Endothelial cell (in vitro differentiated cells): ENCODE measurements at regions not wholly inside any gene's neighbourhood (a gene's known extent, or its start where the extent isn't known, plus 50 kb on each side); places are given as distances from the start of the nearest gene placed in this dataset.

Experiments
- DNase-seq: peaks from one replicate; pipeline ENCODE4 v3.0.0; 2021; ENCODE audit warnings: low spot score
- H3K27ac Mint-ChIP-seq: one replicate; pipeline ENCODE4 v1.8.0; 2021; ENCODE audit warnings: mixed read lengths, inconsistent platforms; ENCODE audit not compliant: unreplicated experiment
- H3K27me3 Mint-ChIP-seq: one replicate; pipeline ENCODE4 v1.8.0; 2021; ENCODE audit warnings: mild to moderate bottlenecking, moderate library complexity, mixed read lengths, inconsistent platforms; ENCODE audit not compliant: unreplicated experiment
- H3K36me3 Mint-ChIP-seq: one replicate; pipeline ENCODE4 v1.8.0; 2021; ENCODE audit warnings: mild to moderate bottlenecking, low read depth, mixed read lengths, inconsistent platforms; ENCODE audit not compliant: unreplicated experiment
- H3K4me1 Mint-ChIP-seq: one replicate; pipeline ENCODE4 v1.8.0; 2021; ENCODE audit warnings: mild to moderate bottlenecking, mixed read lengths, inconsistent platforms; ENCODE audit not compliant: unreplicated experiment
- H3K4me3 Mint-ChIP-seq: one replicate; pipeline ENCODE4 v1.8.0; 2021; ENCODE audit warnings: mild to moderate bottlenecking, mixed read lengths, inconsistent platforms; ENCODE audit not compliant: unreplicated experiment
- H3K9me3 Mint-ChIP-seq: one replicate; pipeline ENCODE4 v1.8.0; 2021; ENCODE audit warnings: mixed read lengths, inconsistent platforms; ENCODE audit not compliant: unreplicated experiment
- TF ChIP-seq, protein P1 (sequence below): fragments of 200-600 bp; sonication (generic); IDR thresholded peaks from one replicate; pipeline ENCODE4 v1.5.0; 2021; ENCODE audit warnings: antibody characterized with exemption; ENCODE audit not compliant: unreplicated experiment

DNA sequence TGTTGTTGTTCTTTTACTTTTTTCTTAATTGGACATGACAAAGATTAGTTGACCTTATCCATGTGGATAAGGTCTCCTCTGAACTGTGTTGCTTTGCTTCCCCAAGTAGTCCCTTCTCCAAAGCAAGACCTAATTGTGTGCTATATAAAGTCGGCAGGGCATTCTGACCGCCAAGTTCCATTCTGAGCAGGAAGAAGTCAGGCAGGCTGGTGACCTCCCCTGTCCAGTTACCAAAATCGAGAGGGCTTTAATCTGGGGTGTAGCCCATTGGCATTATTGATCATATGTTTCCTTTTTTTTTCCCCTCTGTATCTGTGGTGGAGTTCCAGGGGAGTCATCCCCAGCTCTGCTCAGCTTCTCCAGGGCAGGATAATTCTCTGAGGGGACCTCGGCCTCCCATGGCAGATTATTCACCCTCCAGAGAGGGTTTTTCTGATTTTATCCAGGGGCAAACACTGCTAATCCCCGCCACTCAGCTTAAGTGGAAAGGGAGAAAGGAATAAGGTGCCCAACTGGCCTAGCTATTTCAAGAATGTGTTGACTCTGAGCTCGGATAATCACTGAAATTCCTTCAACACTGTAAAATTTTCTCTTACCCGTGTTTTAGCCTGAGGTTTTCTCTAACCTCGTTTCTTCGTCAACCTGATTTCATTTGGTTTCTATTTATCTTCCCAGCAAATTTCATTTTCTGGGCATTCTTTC, 71.8 kb upstream of the L3MBTL3 start:
- Mint-ChIP-seq H3K27ac (no peak overlapping the region), H3K36me3 (no peaks in the 10 kb centered on the region), H3K27me3 (peaks cover 1% of the 10 kb centered on the region), H3K9me3 (no peaks in the 10 kb centered on the region), H3K4me1 (no peaks in the 10 kb centered on the region), H3K4me3 (no peak overlapping the region)
- no peak for DNase-seq
- TF ChIP-seq, protein P1, sequence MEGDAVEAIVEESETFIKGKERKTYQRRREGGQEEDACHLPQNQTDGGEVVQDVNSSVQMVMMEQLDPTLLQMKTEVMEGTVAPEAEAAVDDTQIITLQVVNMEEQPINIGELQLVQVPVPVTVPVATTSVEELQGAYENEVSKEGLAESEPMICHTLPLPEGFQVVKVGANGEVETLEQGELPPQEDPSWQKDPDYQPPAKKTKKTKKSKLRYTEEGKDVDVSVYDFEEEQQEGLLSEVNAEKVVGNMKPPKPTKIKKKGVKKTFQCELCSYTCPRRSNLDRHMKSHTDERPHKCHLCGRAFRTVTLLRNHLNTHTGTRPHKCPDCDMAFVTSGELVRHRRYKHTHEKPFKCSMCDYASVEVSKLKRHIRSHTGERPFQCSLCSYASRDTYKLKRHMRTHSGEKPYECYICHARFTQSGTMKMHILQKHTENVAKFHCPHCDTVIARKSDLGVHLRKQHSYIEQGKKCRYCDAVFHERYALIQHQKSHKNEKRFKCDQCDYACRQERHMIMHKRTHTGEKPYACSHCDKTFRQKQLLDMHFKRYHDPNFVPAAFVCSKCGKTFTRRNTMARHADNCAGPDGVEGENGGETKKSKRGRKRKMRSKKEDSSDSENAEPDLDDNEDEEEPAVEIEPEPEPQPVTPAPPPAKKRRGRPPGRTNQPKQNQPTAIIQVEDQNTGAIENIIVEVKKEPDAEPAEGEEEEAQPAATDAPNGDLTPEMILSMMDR: no peak

DNA sequence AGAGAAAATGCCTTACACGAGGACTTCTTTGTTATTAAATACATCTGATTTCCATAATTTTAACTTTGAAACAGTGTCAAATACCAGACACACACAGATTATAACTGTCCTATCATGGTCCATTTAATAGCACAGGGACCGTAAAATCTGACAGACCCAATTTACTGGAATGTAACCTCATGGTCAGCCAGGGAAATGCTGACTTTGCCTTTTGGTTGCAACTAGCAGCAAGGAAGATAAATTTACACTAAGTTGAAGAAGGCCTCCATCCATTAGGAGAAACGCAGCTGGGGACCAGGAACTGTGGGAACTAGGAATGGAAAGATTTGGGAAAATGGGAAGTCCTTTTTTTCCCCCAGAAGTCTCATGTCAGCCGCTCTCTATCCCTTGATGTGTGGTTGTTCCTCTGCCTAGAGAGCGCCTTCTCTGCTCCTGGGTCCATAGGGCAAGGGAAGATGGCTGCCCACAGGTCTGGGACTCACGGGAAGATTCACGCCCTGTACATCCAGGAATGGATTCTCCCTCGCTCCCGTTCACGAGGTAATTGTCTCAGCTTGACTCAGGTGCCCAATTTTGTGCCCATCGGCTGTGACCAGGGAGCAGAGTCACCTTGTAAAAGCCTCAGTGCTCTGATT, 74.6 kb upstream of the L3MBTL3 start:
- H3K27ac Mint-ChIP-seq: no peak overlapping the region

DNA sequence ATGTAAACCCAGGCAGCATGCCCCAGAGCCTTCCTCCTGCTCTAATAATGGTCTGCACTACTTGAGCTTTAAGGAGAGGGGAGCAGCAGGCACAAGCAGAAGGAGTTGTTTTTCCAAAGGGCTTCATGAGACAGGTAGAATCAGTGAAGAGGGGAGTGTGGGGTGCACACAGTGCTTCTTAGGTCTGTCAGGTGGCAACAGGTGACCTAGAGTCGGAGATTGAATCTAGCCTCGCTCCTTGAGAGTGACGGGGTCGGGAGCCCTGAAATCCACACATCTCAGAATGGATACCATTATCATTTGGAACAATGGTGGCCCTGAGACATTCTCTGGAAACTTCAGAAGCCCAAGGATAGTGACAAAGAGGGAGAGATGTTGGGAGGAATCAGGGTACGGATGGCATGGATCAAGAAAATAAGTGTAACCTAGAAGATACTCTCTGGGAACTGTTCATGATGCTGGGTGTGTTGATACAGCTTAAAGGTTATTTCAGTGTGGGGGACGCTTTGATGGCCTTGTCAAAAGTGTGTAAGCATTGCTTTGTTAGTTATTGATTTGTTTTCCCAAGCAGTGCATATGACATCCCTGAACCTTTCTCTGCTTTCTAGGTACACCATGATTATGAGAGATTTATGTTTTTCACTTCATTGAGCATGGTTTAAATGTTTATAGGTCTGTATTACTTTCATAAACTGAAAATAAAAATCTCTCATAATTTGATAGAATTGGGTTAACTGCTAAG, 77.8 kb upstream of the L3MBTL3 start:
- peaks cover 1% of the 10 kb centered on the region for H3K27me3 Mint-ChIP-seq
- no peak overlapping the region for H3K4me3 Mint-ChIP-seq
- no peaks in the 10 kb centered on the region for H3K4me1 Mint-ChIP-seq
- no peaks in the 10 kb centered on the region for H3K36me3 Mint-ChIP-seq
- no peak overlapping the region for H3K27ac Mint-ChIP-seq
- DNase-seq: no peak
- H3K9me3 Mint-ChIP-seq: no peaks in the 10 kb centered on the region
- TF ChIP-seq, protein P1: no peak

More for the DNA sequence above, 74.6 kb upstream of the L3MBTL3 start:
- H3K9me3 Mint-ChIP-seq: no peaks in the 10 kb centered on the region
- no peak for DNase-seq
- TF ChIP-seq, protein P1: no peak
- H3K36me3 Mint-ChIP-seq: no peaks in the 10 kb centered on the region
- H3K4me3 Mint-ChIP-seq: no peak overlapping the region
- peaks cover 1% of the 10 kb centered on the region for H3K27me3 Mint-ChIP-seq
- H3K4me1 Mint-ChIP-seq: no peaks in the 10 kb centered on the region

DNA sequence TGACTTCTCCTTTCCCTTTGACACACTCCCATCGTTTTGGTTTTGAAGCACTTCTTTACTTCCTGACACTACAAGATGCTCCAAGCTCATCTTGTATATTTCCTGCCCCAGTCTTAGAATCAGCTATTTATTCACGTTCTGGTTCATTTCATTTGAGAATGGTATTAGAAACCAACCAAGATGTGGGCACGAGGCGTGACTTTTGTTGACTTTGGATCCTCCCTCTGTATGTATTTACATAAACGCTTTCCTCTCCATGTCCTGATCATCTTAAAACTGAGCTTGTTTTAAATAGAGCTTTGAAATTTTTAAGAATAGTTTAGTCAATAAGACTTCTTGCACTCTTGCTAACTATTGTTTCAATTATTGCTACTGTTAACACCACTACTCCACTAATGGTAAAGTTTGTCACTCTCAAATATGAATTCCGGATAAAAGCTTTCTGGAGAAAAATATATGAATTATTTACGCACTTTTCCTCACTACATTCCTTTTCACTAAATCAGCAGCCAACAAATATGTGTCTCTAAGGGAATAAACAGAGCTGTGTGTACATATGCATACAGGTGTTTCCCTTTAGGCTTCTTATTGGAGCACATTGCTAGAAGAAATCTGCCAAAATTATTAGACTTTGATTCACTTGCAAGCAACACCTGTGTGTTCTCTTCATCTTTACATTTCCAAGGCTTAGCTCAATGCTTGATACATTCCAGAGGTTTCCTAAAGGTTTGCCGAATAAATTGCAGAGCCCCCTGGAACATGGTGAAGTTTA, 77.3 kb upstream of the TMEM244 start:
- Mint-ChIP-seq H3K4me3 (no peak overlapping the region), H3K4me1 (no peaks in the 10 kb centered on the region), H3K27me3 (peaks cover 1% of the 10 kb centered on the region), H3K36me3 (no peaks in the 10 kb centered on the region), H3K9me3 (no peaks in the 10 kb centered on the region), H3K27ac (no peak overlapping the region)
- DNase-seq: no peak
- TF ChIP-seq, protein P1: no peak
